Type B pancreatic cell (in vitro differentiated cells): ENCODE measurements at regions not wholly inside any gene's neighbourhood (a gene's known extent, or its start where the extent isn't known, plus 50 kb on each side); places are given as distances from the start of the nearest gene placed in this dataset.

Experiments used
- DNase-seq: peaks from one replicate; pipeline ENCODE4 v3.0.0; 2021; ENCODE audit warnings: mixed read lengths; ENCODE audit not compliant: unreplicated experiment; ENCODE audit errors: extremely low spot score
- H3K27ac Mint-ChIP-seq: 2 replicates; pipeline ENCODE4 v1.8.0; 2021; ENCODE audit warnings: mild to moderate bottlenecking, mixed read lengths
- H3K27me3 Mint-ChIP-seq: 2 replicates; pipeline ENCODE4 v1.8.0; 2021; ENCODE audit warnings: mixed read lengths
- H3K36me3 Mint-ChIP-seq: 2 replicates; pipeline ENCODE4 v1.8.0; 2021; ENCODE audit warnings: mixed read lengths
- H3K4me1 Mint-ChIP-seq: one replicate; pipeline ENCODE4 v1.8.0; 2021; ENCODE audit warnings: mixed read lengths; ENCODE audit not compliant: unreplicated experiment
- H3K4me3 Mint-ChIP-seq: 2 replicates; pipeline ENCODE4 v1.8.0; 2021; ENCODE audit warnings: mild to moderate bottlenecking, mixed read lengths
- H3K9me3 Mint-ChIP-seq: 2 replicates; pipeline ENCODE4 v1.8.0; 2021; ENCODE audit warnings: mixed read lengths
- CTCF ChIP-seq: fragments of 200-600 bp; sonication (generic); conservative IDR thresholded peaks from 2 replicates; pipeline ENCODE4 v1.5.0; 2021; ENCODE audit warnings: antibody characterized with exemption, mild to moderate bottlenecking

GRCh38 chr21:38165466-38166172 is 91.2 kb upstream of the KCNJ15 start:
- H3K4me3 Mint-ChIP-seq: no peak overlapping the region
- no peak for DNase-seq
- peaks cover 5% of the 10 kb centered on the region for H3K27me3 Mint-ChIP-seq
- H3K4me1 Mint-ChIP-seq: peaks cover 9% of the 10 kb centered on the region
- no peak for TF ChIP-seq CTCF
- H3K27ac Mint-ChIP-seq: no peak overlapping the region
- H3K36me3 Mint-ChIP-seq: no peaks in the 10 kb centered on the region
- no peaks in the 10 kb centered on the region for H3K9me3 Mint-ChIP-seq

- DNase-seq: no peak
- H3K27me3 Mint-ChIP-seq: peaks cover 5% of the 10 kb centered on the region
- no peak for TF ChIP-seq CTCF
- no peak overlapping the region for H3K4me3 Mint-ChIP-seq
- H3K27ac Mint-ChIP-seq: no peak overlapping the region
- no peaks in the 10 kb centered on the region for H3K36me3 Mint-ChIP-seq
- peaks cover 15% of the 10 kb centered on the region for H3K4me1 Mint-ChIP-seq
- no peaks in the 10 kb centered on the region for H3K9me3 Mint-ChIP-seq
Measured at GRCh38 chr21:38166173-38166535, 90.6 kb upstream of the KCNJ15 start.

GRCh38 chr21:38167345-38167744 is 89.4 kb upstream of the KCNJ15 start:
- Mint-ChIP-seq H3K4me3 (no peak overlapping the region), H3K9me3 (peaks cover 4% of the 10 kb centered on the region), H3K4me1 (peaks cover 26% of the 10 kb centered on the region), H3K27ac (no peak overlapping the region), H3K36me3 (peaks cover 3% of the 10 kb centered on the region), H3K27me3 (peaks cover 5% of the 10 kb centered on the region)
- no peak for DNase-seq
- TF ChIP-seq CTCF: no peak

GRCh38 chr21:38170283-38170682 is 86.5 kb upstream of the KCNJ15 start:
- Mint-ChIP-seq H3K36me3 (peaks cover 3% of the 10 kb centered on the region), H3K4me3 (peak overlapping the region; percentile 11), H3K9me3 (peaks cover 4% of the 10 kb centered on the region), H3K4me1 (peaks cover 27% of the 10 kb centered on the region), H3K27me3 (no peaks in the 10 kb centered on the region), H3K27ac (peak overlapping the region; percentile 87)
- TF ChIP-seq CTCF: no peak
- DNase-seq: no peak

GRCh38 chr21:38170704-38171682 is 85.8 kb upstream of the KCNJ15 start:
- TF ChIP-seq CTCF: peak; percentile 23
- Mint-ChIP-seq H3K4me1 (peaks cover 22% of the 10 kb centered on the region), H3K27me3 (no peaks in the 10 kb centered on the region), H3K4me3 (peak overlapping the region; percentile 34), H3K36me3 (peaks cover 3% of the 10 kb centered on the region), H3K27ac (peak overlapping the region; percentile 87), H3K9me3 (peaks cover 4% of the 10 kb centered on the region)
- DNase-seq: no peak
